Smooth muscle cell of the brain vasculature (primary cell): ENCODE measurements at regions not wholly inside any gene's neighbourhood (a gene's known extent, or its start where the extent isn't known, plus 50 kb on each side); places are given as distances from the start of the nearest gene placed in this dataset.
A peak's percentile ranks its signal among the peaks of the same experiment; 100 is the strongest.

Experiments
- DNase-seq: peaks from one replicate; pipeline ENCODE4 v3.0.0-alpha.2; 2012; ENCODE audit warnings: low read depth, low spot score

DNA sequence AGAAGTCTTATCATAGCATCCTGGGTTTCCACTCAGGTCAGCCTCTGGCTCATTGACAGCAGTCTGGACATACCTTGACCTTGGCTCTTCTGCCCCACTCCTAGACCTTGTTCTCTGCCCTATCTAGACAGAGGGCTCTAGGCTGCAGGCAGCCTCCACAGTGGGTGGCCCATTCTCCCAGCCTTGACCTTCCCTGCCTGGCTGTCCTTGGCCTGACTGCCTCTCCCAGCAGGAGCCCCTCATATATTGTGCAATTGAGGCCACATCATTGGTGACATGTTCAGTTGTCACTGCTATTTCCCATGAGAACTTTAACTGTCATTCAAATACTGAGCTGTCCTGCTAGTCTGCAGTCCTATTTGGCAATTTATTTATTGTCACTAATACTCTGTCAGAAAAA is 503.4 kb downstream of the PLXNA4 start:
- no peak for DNase-seq

DNA sequence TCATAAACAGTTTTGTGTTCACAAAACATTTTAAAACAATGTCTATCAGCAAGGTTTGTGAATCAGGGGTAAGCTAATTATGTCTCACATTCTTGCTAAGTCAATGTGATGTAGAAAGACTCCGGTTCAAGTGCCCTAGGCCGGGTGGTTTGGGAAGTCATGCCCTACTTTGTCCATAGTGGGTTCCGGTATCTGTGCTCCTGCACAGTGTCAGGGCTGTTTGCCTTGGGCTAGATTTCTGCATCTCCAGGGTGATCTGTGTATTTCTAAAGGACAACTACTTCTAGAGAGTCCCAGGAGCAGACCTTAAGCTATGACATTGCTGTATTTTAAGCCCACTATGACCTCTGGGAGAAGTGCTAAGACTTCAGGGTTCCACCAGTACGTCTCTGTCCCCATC is 504.1 kb downstream of the PLXNA4 start:
- no peak for DNase-seq

- DNase-seq, result no peak
Observed at GRCh38 chr7:132069306-132069705, 507.0 kb downstream of the PLXNA4 start.

DNA sequence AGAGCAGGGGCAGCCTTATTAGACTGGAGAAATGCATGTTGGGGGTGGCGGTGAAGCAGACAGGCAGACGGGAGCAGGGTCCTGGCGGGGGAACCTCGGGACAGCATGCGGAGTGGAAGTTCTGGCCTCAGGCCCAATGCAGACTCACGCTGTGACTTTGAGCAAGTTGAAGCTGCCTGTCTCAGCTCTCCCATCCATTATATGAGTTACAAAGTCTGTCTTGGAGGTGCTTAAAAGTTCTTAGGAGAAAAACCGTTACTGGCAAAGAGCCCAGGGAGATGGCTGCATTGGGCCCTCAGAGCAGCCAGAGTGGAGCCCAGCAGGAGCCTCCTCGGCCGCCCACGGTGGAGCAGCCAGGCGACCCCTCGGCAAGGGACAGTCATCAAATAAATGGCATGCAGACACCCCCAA is 509.5 kb downstream of the PLXNA4 start:
- peak; percentile 60 for DNase-seq

DNA sequence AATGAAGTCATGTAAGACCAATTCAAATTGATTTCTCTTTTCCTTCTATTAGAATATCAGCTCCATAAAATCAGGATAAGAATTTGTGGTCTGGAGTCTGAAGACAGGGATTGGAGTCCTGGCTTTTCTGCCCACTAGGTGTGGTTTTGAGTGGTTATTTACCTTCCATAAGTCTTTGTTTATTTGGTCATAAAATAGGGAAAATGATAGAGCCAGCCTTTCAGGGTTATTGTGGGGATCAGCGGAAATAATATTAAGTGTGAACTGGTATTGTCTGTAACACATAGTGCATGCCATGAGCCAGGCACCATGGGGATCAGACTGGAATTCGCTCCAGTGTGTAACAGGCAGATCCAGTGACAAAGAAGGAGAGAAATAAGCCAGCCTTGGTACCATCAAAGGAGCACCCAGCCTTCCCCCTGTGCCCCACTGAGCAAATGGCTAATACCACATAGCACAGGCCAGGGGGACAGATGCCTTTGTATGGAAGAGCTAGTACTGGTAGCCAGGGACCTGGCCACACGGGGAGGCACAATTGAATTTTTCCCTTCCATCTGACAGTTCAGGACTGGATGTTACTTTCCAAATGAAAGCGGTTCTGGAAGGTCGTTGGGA is 509.7 kb upstream of the PODXL start:
- no peak for DNase-seq

GRCh38 chr7:132065193-132065988 is 509.0 kb upstream of the PODXL start:
- peak; percentile 75 for DNase-seq

GRCh38 chr7:132063800-132064199 is 507.4 kb upstream of the PODXL start:
- no peak for DNase-seq

- no peak for DNase-seq
Observed at GRCh38 chr7:132061937-132062336, 505.5 kb upstream of the PODXL start.

- DNase-seq, result no peak
Observed at GRCh38 chr7:132059141-132059540, 502.7 kb upstream of the PODXL start.

- DNase-seq, result no peak
Observed at GRCh38 chr7:132055336-132056120, 499.1 kb upstream of the PODXL start.

DNA sequence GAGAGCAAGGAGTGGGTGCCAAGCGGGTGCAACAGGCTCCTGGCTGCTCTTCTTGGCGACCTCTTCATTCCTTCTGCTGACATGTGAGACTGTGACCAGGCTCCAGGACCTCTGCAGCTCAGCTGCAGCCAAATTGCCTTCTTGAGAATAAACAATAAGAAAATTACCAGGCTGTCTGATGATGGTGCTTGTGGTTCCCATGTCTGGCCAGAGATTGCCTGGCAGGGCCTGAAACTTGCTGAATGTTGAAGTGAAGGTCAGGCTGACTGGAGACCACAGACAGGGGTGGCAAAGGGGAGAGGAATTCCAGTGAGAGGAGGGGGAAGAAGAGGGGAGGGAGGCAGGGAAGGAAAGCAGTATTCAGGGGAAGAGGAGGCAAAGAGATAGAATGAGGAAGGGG is 497.4 kb upstream of the PODXL start:
- no peak for DNase-seq

DNA sequence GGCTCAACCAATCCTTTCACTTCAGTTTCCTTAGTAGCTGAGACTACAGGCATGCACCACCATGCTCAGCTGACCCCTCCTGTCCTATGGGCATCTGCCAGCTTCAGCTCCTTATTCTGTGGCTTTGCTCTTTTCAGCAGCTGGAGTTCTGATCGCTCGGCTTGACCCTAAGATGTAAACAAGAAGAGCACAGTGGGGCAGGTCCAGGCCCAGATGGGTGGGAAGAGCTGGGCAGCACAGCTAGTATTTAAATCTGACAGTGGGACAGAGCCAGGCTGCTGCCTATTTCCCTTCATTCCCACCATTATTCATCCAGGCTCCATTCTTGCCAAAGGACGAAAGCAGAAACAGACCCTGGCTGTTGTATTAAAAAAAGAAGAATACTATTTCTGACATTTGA is 494.9 kb upstream of the PODXL start:
- DNase-seq, result no peak

- no peak for DNase-seq
Observed at GRCh38 chr7:132049462-132050304, 493.3 kb upstream of the PODXL start.

DNA sequence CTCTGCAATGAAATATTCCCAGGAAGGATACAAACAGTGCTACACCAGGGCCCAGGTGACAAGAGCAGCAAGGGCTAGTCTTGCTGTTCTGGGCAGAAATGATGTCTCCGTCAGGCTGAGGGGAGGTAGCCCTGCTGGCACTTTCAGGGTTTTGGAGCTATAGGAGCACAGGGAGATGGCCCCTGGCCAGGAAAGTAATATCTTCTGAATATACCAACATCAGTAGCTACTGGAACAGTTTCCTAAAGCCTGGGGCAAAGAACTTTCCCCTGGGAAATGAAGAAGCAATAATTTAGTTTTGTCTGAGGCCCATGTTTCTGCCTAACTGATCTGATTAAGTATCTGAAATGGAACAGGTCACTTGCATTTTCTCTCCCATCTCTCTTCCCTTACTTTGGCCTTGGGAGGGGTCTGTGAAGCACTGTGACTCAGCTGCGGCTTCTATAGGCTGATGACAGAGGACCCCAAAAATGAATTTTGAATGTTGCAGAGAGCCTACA is 489.1 kb upstream of the PODXL start:
- DNase-seq, result no peak

DNA sequence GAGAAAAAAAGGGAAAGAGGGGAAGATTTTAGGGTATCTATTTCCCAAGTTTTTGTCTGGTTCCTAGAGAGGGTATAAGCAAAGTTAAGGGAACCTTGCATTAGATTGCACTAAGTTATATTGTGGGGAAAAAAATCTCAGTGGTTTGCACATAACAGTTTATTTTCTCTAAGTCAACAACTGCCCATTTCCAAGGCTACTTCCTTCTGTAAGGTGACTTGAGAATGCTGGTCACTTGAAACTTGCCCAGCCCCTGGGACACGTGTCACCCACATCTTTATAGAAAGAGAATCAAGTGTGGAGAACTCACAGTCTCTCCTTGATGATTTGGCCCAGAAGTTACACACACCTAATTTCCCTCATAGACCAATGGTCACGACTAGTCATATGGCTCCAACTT is 488.6 kb upstream of the PODXL start:
- no peak for DNase-seq

DNA sequence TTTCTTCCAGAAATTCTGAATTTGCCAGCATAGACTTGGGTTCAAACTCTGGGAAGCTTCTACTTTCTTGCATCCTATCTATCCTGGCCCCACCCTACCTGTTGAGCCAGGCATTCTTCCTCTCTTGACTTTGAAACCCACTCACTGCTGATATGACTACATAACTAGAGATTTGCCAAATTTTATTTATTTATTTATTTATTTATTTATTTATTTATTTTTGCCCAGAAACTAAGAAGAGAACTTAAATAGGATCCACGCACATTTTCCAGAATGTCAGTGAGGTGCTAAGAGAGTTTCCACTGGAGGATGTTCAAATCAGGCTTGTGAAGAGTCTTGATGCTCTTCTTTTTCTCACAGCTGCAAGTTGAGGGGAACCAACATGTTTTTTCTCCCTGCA is 487.8 kb upstream of the PODXL start:
- DNase-seq, result no peak

GRCh38 chr7:132041108-132041507 is 484.7 kb upstream of the PODXL start:
- DNase-seq, result no peak

- DNase-seq, result no peak
Observed at GRCh38 chr7:132035517-132036362, 479.3 kb upstream of the PODXL start.

DNA sequence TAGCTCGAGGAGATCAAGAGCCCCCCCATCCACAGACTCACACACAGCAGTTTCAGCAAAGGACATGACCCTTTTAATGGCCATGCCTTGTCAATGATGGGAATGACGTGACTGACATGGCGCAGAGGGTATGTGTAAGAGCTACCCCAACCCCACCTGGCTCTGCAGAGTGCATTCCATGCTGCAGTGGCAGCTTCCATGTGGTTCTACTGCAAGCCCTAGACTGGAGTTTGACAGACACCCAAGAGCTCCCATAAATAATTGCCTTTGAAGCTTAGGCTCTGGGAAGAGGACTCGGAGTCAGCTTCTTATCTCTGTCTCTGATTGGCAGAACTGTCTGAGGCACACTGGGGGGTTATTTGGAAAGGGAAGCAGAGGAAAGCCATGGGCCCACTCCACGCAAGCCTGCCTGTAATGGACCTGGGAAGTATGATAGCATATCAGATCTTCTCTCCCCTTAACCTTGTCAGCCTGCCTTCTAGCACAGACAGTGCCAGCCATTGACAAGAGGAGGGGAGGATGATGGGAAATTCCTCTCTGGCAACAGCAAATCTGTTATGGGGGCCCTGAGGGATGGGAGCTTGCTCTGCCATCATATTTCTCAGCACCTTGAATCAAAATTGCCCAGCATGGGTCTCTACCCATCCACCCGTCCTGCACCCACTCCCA is 478.5 kb upstream of the PODXL start:
- no peak for DNase-seq

DNA sequence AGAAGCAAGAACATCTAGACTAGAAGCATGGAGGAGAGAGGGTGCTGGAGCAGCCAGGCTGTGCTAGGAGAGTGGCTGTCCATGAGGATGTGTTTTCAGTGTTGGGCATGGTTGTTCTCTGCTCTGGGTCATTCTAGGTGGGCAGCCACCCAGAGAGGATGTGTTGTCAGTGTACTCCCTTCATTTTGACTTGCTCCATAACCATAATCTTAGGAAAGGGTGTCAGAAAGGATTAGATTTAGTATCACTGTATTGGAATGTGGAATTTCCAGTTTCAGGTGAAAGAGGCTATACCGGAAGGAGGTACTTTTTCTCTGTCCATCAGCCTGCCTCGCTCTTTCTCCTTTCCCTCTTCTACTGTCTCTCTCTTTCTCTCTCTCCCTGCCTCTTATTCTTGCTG is 474.5 kb upstream of the PODXL start:
- DNase-seq, result no peak
